MM.1S (cell line): ENCODE measurements at regions not wholly inside any gene's neighbourhood (a gene's known extent, or its start where the extent isn't known, plus 50 kb on each side); places are given as distances from the start of the nearest gene placed in this dataset.

Experiments used
- DNase-seq: peaks from one replicate; pipeline ENCODE4 v3.0.0-alpha.2; 2015
- H2AFZ ChIP-seq: fragments of 300-600 bp; sonication (generic); 2 replicates; pipeline ENCODE4 v1.6.0; 2016; ENCODE audit warnings: antibody characterized with exemption, low read length
- H3F3A ChIP-seq: fragments of 300-600 bp; sonication (generic); 2 replicates; pipeline ENCODE4 v1.6.1; 2016; ENCODE audit warnings: mild to moderate bottlenecking, antibody characterized with exemption, low read length, moderate library complexity, mixed read lengths; ENCODE audit not compliant: insufficient read depth
- H3K27ac ChIP-seq: fragments of 300-600 bp; sonication (generic); 2 replicates; pipeline ENCODE4 v1.5.1; 2016; ENCODE audit warnings: mild to moderate bottlenecking, low read length
- H3K27me3 ChIP-seq: fragments of 300-600 bp; sonication (generic); replicated peaks from 2 replicates; pipeline ENCODE4 v1.6.0; 2016; ENCODE audit warnings: low read length; ENCODE audit not compliant: insufficient read depth
- H3K36me3 ChIP-seq: fragments of 300-600 bp; sonication (generic); replicated peaks from 2 replicates; pipeline ENCODE4 v1.6.1; 2016; ENCODE audit warnings: mild to moderate bottlenecking, low read length, mixed read lengths; ENCODE audit not compliant: insufficient read depth
- H3K4me1 ChIP-seq: fragments of 300-600 bp; sonication (generic); 2 replicates; pipeline ENCODE4 v1.6.1; 2016; ENCODE audit warnings: low read length, mixed read lengths
- H3K4me2 ChIP-seq: fragments of 300-600 bp; sonication (generic); 2 replicates; pipeline ENCODE4 v1.6.0; 2016; ENCODE audit warnings: low read depth, low read length
- H3K4me3 ChIP-seq: fragments of 300-600 bp; sonication (generic); 2 replicates; pipeline ENCODE4 v1.5.1; 2016; ENCODE audit warnings: low read length, mixed read lengths
- H3K79me2 ChIP-seq: fragments of 300-600 bp; sonication (generic); 2 replicates; pipeline ENCODE4 v1.6.1; 2016; ENCODE audit warnings: mixed run types, low read length, mixed read lengths
- H3K9ac ChIP-seq: fragments of 300-600 bp; sonication (generic); 2 replicates; pipeline ENCODE4 v1.6.1; 2016; ENCODE audit warnings: low read length, mixed read lengths
- H3K9me2 ChIP-seq: fragments of 300-600 bp; sonication (generic); replicated peaks from 2 replicates; pipeline ENCODE4 v1.6.1; 2016; ENCODE audit warnings: mild to moderate bottlenecking, low read length, mixed read lengths; ENCODE audit not compliant: insufficient read depth
- H3K9me3 ChIP-seq: fragments of 300-600 bp; sonication (generic); replicated peaks from 2 replicates; pipeline ENCODE4 v1.6.1; 2016; ENCODE audit warnings: mild to moderate bottlenecking, low read length, mixed read lengths; ENCODE audit not compliant: insufficient read depth
- H4K20me1 ChIP-seq: fragments of 300-600 bp; sonication (generic); 2 replicates; pipeline ENCODE4 v1.6.1; 2016; ENCODE audit warnings: mild to moderate bottlenecking, low read length, moderate library complexity, mixed read lengths; ENCODE audit not compliant: insufficient read depth
- CTCF ChIP-seq: fragments of 300-600 bp; sonication (generic); IDR thresholded peaks from 2 replicates; pipeline ENCODE4 v1.5.1; 2016; ENCODE audit warnings: antibody characterized with exemption, low read length, mixed read lengths
- EZH2 ChIP-seq: fragments of 300-600 bp; sonication (generic); optimal IDR thresholded peaks from 2 replicates; pipeline ENCODE3; 2017; ENCODE audit warnings: low read depth, mild to moderate bottlenecking, antibody characterized with exemption, low read length, mixed read lengths
- EZH2phosphoT487 ChIP-seq: fragments of 300-600 bp; sonication (generic); IDR thresholded peaks from 2 replicates; pipeline ENCODE4 v1.6.1; 2018; ENCODE audit warnings: antibody characterized with exemption, low read length

- no peak overlapping the region for H2AFZ ChIP-seq
- H3K27me3 ChIP-seq = no peaks in the 10 kb centered on the region
- H3F3A ChIP-seq = no peaks in the 10 kb centered on the region
- no peak for TF ChIP-seq EZH2phosphoT487
- no peak for TF ChIP-seq CTCF
- no peak for TF ChIP-seq EZH2
- H3K4me1 ChIP-seq = no peaks in the 10 kb centered on the region
- DNase-seq = no peak
- H3K9me2 ChIP-seq = no peaks in the 10 kb centered on the region
- H3K27ac ChIP-seq = no peak overlapping the region
- no peaks in the 10 kb centered on the region for H3K36me3 ChIP-seq
- H3K79me2 ChIP-seq = no peaks in the 10 kb centered on the region
- H3K4me3 ChIP-seq = no peak overlapping the region
- no peaks in the 10 kb centered on the region for H4K20me1 ChIP-seq
- H3K9ac ChIP-seq = no peak overlapping the region
- no peaks in the 10 kb centered on the region for H3K9me3 ChIP-seq
- no peak overlapping the region for H3K4me2 ChIP-seq
Measured at GRCh38 chr9:71322311-71322710, 200.9 kb upstream of the TRPM3 start.

GRCh38 chr9:71308454-71308853 is 187.0 kb upstream of the TRPM3 start:
- no peak overlapping the region for H3K4me3 ChIP-seq
- no peak overlapping the region for H3K27ac ChIP-seq
- no peaks in the 10 kb centered on the region for H4K20me1 ChIP-seq
- no peaks in the 10 kb centered on the region for H3K27me3 ChIP-seq
- no peak for DNase-seq
- TF ChIP-seq EZH2 (no peak), CTCF (no peak), EZH2phosphoT487 (no peak)
- H3F3A ChIP-seq = no peaks in the 10 kb centered on the region
- no peak overlapping the region for H2AFZ ChIP-seq
- H3K9me2 ChIP-seq = no peaks in the 10 kb centered on the region
- no peaks in the 10 kb centered on the region for H3K36me3 ChIP-seq
- no peaks in the 10 kb centered on the region for H3K79me2 ChIP-seq
- no peak overlapping the region for H3K4me2 ChIP-seq
- H3K4me1 ChIP-seq = peaks cover 14% of the 10 kb centered on the region; the same call in 1 of the 2 replicates
- H3K9ac ChIP-seq = no peak overlapping the region
- H3K9me3 ChIP-seq = no peaks in the 10 kb centered on the region

- no peaks in the 10 kb centered on the region for H4K20me1 ChIP-seq
- TF ChIP-seq EZH2phosphoT487 = no peak
- TF ChIP-seq EZH2 = no peak
- no peak for TF ChIP-seq CTCF
- no peaks in the 10 kb centered on the region for H3K79me2 ChIP-seq
- H3K27ac ChIP-seq = no peak overlapping the region
- 0 out of 2 replicates have a peak, but pooled peaks cover 4% of the 10 kb centered on the region for H3F3A ChIP-seq
- DNase-seq = no peak
- no peak overlapping the region for H3K9ac ChIP-seq
- no peak overlapping the region for H2AFZ ChIP-seq
- H3K4me1 ChIP-seq = peaks cover 22% of the 10 kb centered on the region
- no peak overlapping the region for H3K4me2 ChIP-seq
- H3K4me3 ChIP-seq = no peak overlapping the region
- H3K9me2 ChIP-seq = no peaks in the 10 kb centered on the region
- no peaks in the 10 kb centered on the region for H3K36me3 ChIP-seq
- no peaks in the 10 kb centered on the region for H3K9me3 ChIP-seq
- H3K27me3 ChIP-seq = no peaks in the 10 kb centered on the region
Measured at GRCh38 chr9:71306134-71306533, 184.7 kb upstream of the TRPM3 start.
